ENCODE measurements at regions not wholly inside any gene's neighbourhood (a gene's known extent, or its start where the extent isn't known, plus 50 kb on each side); places are given as distances from the start of the nearest gene placed in this dataset.

- Histone ChIP-seq H3K27ac (no peak overlapping the region), H3K27me3 (no peaks in the 10 kb centered on the region), H3K9me3 (peaks cover 0 to 4% of the 10 kb centered on the region in 2 donors), H3K4me1 (no peaks in the 10 kb centered on the region), H3K36me3 (no peaks in the 10 kb centered on the region), H3K4me3 (no peak overlapping the region)
- no peak for TF ChIP-seq CTCF (IDR thresholded peaks at IDR 0.05)
- no peak for DNase-seq (ENCODE audit: low spot score)
Measured at GRCh38 chr5:106566031-106566430, 1104.7 kb downstream of the EFNA5 start.

GRCh38 chr5:106545325-106545724 is 1125.4 kb downstream of the EFNA5 start:
- H3K9me3 ChIP-seq, result peaks cover 0 to 34% of the 10 kb centered on the region in 2 donors

GRCh38 chr5:106543330-106543729 is 1127.4 kb downstream of the EFNA5 start:
- no peak for TF ChIP-seq CTCF (IDR thresholded peaks at IDR 0.05)
- DNase-seq (ENCODE audit: low spot score), result no peak
- Histone ChIP-seq H3K4me1 (no peaks in the 10 kb centered on the region), H3K27ac (no peak overlapping the region), H3K27me3 (no peaks in the 10 kb centered on the region), H3K4me3 (no peak overlapping the region), H3K9me3 (peaks cover 0 to 34% of the 10 kb centered on the region in 2 donors), H3K36me3 (no peaks in the 10 kb centered on the region)

More at GRCh38 chr5:106545325-106545724, 1125.4 kb downstream of the EFNA5 start:
- no peak for DNase-seq (ENCODE audit: low spot score)
- no peak for TF ChIP-seq CTCF (IDR thresholded peaks at IDR 0.05)
- no peak overlapping the region for H3K27ac ChIP-seq
- no peaks in the 10 kb centered on the region for H3K36me3 ChIP-seq
- no peak overlapping the region for H3K4me3 ChIP-seq
- H3K4me1 ChIP-seq, result no peaks in the 10 kb centered on the region
- H3K27me3 ChIP-seq, result no peaks in the 10 kb centered on the region

GRCh38 chr5:106530150-106530549 is 1140.6 kb downstream of the EFNA5 start:
- Histone ChIP-seq H3K9me3 (no peaks in the 10 kb centered on the region), H3K36me3 (no peaks in the 10 kb centered on the region), H3K4me1 (no peaks in the 10 kb centered on the region), H3K4me3 (no peak overlapping the region), H3K27me3 (no peaks in the 10 kb centered on the region), H3K27ac (no peak overlapping the region)
- no peak for TF ChIP-seq CTCF (IDR thresholded peaks at IDR 0.05)
- no peak for DNase-seq (ENCODE audit: low spot score)

GRCh38 chr5:106525438-106525837 is 1145.3 kb downstream of the EFNA5 start:
- no peaks in the 10 kb centered on the region for H3K4me1 ChIP-seq
- H3K36me3 ChIP-seq, result no peaks in the 10 kb centered on the region
- DNase-seq (ENCODE audit: low spot score), result no peak
- H3K9me3 ChIP-seq, result no peaks in the 10 kb centered on the region
- no peak overlapping the region for H3K27ac ChIP-seq
- no peaks in the 10 kb centered on the region for H3K27me3 ChIP-seq
- no peak overlapping the region for H3K4me3 ChIP-seq
- TF ChIP-seq CTCF (IDR thresholded peaks at IDR 0.05), result no peak

GRCh38 chr5:106523852-106524251 is 1146.9 kb downstream of the EFNA5 start:
- H3K9me3 ChIP-seq, result no peaks in the 10 kb centered on the region
- H3K4me3 ChIP-seq, result no peak overlapping the region
- H3K27me3 ChIP-seq, result no peaks in the 10 kb centered on the region
- no peaks in the 10 kb centered on the region for H3K36me3 ChIP-seq
- no peaks in the 10 kb centered on the region for H3K4me1 ChIP-seq
- DNase-seq (ENCODE audit: low spot score), result no peak
- no peak overlapping the region for H3K27ac ChIP-seq
- TF ChIP-seq CTCF (IDR thresholded peaks at IDR 0.05), result no peak
